ENCODE measurements at regions not wholly inside any gene's neighbourhood (a gene's known extent, or its start where the extent isn't known, plus 50 kb on each side); places are given as distances from the start of the nearest gene placed in this dataset.

- no peak overlapping the region for H3K56ac ChIP-seq (ENCODE audit: extremely low read depth, insufficient read depth, low read length)
- dilution Hi-C loops (cut with HindIII; ENCODE audit: low sequenced_read_pairs, unreplicated experiment), result no loop called here
- H3K27ac ChIP-seq (ENCODE audit: insufficient read depth, low read length), result no peak overlapping the region
- H2AK9ac ChIP-seq (replicated peaks; ENCODE audit: low read depth, low read length, poor library complexity), result no peak overlapping the region
- H2BK15ac ChIP-seq (ENCODE audit: low read depth, low read length), result no peak overlapping the region; the same call in 2 of the 3 replicates
- no peak overlapping the region for H3K18ac ChIP-seq (ENCODE audit: low read depth, low read length)
- peaks cover 15% of the 10 kb centered on the region for H3K4me1 ChIP-seq (ENCODE audit: control insufficient read depth, insufficient read depth, low read length)
- no peaks in the 10 kb centered on the region for H3K9me3 ChIP-seq (ENCODE audit: control insufficient read depth, insufficient read depth, low read length)
- no TSS peak for BruUV-seq (replicated peaks)
- H3K79me1 ChIP-seq (ENCODE audit: low read depth in 1 of 2, low read length in 2 of 2), result no peaks in the 10 kb centered on the region
- peak overlapping the region; percentile 12; the same call in 1 of the 2 replicates for H4K91ac ChIP-seq (ENCODE audit: insufficient read depth, low read depth, low read length)
- TF ChIP-seq USF2 (IDR thresholded peaks at IDR 0.05; ENCODE audit: low read depth, low read length) (no peak), SMC3 (IDR thresholded peaks at IDR 0.05; ENCODE audit: low read depth, low read length) (no peak), POLR2A (IDR thresholded peaks at IDR 0.05; ENCODE audit: low read depth, low read length) (no peak), MAFK (IDR thresholded peaks at IDR 0.05; ENCODE audit: low read depth, low read length) (no peak)
- H3K9ac ChIP-seq (ENCODE audit: low read depth, low read length), result no peak overlapping the region
- intact Hi-C loops (cut with micrococcal nuclease), result no loop called here
- no peaks in the 10 kb centered on the region for H3K27me3 ChIP-seq (ENCODE audit: control insufficient read depth, insufficient read depth, low read length)
- ChIA-PET CTCF (no interaction called here), POLR2A (ENCODE audit: unreplicated experiment) (no interaction called here)
- no peak overlapping the region for H2AFZ ChIP-seq (replicated peaks; ENCODE audit: low read length, poor library complexity)
- no peak overlapping the region for H4K8ac ChIP-seq (ENCODE audit: low read depth in 2 of 2, low read length in 2 of 2)
- H3K4ac ChIP-seq (ENCODE audit: low read depth, low read length), result peak overlapping the region; percentile 41
- H4K5ac ChIP-seq (ENCODE audit: low read depth, low read length), result no peak overlapping the region
- no peak overlapping the region for H3K4me2 ChIP-seq (ENCODE audit: low read depth, low read length)
- no peak for ATAC-seq (ENCODE audit: low read depth)
- no peaks in the 10 kb centered on the region for H3K36me3 ChIP-seq (ENCODE audit: control insufficient read depth, insufficient read depth, low read length)
- H2BK20ac ChIP-seq (ENCODE audit: low read depth, low read length), result peak overlapping the region; percentile 46
- 0 out of 2 replicates have a peak overlapping the region, but pooled peaks have one; percentile 25 for H2AK5ac ChIP-seq (ENCODE audit: low read depth, low read length)
- no peaks in the 10 kb centered on the region for H4K20me1 ChIP-seq (ENCODE audit: insufficient read depth, low read length)
- WGBS, 2 experiments (ENCODE audit: extremely low coverage in 2 of 2, insufficient read length in 1 of 2), result no CpG with 5 or more reads among the region's 10 CpGs
- H3K9me1 ChIP-seq (ENCODE audit: insufficient read depth, low read length), result peaks cover 11% of the 10 kb centered on the region
- peak; percentile 18 for DNase-seq
- H3K14ac ChIP-seq (replicated peaks; ENCODE audit: low read depth, low read length), result 0 out of 2 replicates have a peak overlapping the region, but pooled peaks have one; percentile 14
- H3K23ac ChIP-seq (ENCODE audit: low read depth, low read length), result no peak overlapping the region
- H2BK120ac ChIP-seq (ENCODE audit: low read depth, low read length), result peak overlapping the region; percentile 47
- in situ Hi-C loops (cut with MboI; ENCODE audit: low sequenced_read_pairs), result no loop called here
- no peak overlapping the region for H3K4me3 ChIP-seq (ENCODE audit: insufficient read depth, low read depth, low read length)
- H2BK5ac ChIP-seq (ENCODE audit: low read depth, low read length, poor library complexity, severe bottlenecking), result no peak overlapping the region
Measured at GRCh38 chrX:107560041-107560440, 68.3 kb upstream of the PRPS1 start.
